ELF-1 (cell line): ENCODE measurements at regions not wholly inside any gene's neighbourhood (a gene's known extent, or its start where the extent isn't known, plus 50 kb on each side); places are given as distances from the start of the nearest gene placed in this dataset.

Source experiments
- DNase-seq: peaks from one replicate; pipeline ENCODE4 v3.0.0-alpha.2; 2016; ENCODE audit warnings: low read depth, low spot score

DNA sequence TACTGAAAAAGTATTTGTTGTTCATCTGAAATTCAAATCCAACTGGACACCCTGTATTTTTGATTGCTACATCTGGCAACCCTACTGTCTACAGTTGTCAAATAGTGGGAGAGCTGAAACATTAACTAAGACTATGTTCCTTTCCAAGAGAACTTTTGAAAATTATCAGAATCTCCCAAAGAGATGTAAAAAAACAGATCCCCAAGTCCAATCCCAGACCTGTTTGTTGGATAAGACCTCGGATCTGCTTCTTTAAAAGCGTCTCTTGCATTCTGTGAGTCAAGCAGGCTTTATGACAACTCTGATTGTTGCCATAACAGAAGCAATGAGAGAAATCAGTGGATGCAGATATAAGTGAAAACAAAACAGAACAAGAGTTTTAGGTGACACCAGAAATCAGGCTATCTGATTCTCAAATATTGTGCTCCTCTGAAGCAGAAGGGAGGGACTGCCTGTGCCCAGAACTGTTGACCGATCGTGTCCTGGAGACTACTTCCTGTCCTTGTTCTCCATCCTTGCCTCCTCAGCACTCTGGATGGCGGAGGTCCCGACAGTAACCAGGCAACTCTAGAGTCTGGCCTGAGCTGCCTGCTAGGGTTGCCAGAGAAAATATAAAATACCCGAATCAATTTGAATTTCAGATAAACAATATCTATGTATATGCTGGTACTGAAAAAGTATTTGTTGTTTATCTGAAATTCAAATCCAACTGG lies 853.8 kb downstream of the MAFB start:
- DNase-seq = no peak

DNA sequence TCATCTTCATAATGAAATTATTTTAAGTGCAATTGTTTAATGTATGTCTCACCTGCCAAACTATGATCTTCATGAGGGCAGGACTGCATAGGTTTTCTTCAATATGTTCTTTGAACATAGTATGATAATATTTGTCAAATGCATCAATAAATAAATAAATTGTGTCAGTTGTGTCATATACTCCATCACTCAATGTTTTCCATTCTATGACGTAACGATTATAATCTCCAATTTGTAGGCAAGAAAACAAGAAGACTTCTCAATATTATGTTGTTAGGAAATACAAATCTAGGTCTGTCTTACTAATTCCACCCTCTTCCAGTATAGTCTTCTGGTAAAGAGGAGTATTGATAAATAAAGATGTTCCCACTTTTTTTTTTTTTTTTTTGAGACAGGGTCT lies 858.1 kb downstream of the MAFB start:
- DNase-seq = no peak

DNA sequence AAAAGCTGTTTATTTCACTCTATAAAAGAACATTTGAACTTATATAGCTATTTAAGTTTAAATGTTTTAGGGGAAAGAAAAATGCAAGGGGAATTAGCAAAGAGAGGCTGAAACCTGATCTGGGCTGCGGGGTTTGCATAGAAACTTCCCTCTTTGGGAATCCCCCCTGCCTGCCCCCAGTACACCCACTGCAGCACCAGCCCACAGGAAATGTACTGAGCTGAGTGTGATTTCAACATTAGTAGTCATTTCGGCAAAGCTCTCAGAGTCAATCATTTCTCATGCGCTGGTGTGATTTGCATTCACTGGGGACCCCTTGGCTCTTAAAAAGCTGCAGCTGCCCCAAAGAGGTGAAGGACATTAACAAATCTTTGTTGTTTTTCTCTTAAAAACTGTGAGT lies 859.4 kb downstream of the MAFB start:
- no peak for DNase-seq

GRCh38 chr20:39829256-39829655 lies 859.8 kb downstream of the MAFB start:
- DNase-seq = peak; percentile 23

DNA sequence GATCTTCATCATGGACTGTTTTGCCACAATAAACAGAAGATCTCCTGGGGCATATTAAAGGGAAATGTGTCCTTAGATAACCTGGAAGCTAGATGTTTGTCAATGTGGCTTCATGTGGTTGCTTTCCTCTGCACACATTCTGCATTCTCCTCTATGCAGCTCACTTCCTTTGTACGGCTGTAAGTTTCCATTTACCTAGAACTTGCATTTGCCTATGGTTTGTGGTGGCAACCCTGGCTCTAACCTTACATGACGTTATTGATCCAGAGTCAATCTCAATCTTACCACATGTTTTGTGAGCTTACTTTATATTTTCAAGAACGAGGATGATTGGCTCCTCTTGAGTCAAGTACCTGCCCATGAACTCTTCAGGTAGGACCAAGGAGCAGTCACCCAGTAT lies 863.1 kb downstream of the MAFB start:
- DNase-seq = no peak

- no peak for DNase-seq
Observed at GRCh38 chr20:39825524-39825923, 863.4 kb downstream of the DHX35 start.

- DNase-seq = peak; percentile 33
Observed at GRCh38 chr20:39823224-39823623, 861.1 kb downstream of the DHX35 start.

DNA sequence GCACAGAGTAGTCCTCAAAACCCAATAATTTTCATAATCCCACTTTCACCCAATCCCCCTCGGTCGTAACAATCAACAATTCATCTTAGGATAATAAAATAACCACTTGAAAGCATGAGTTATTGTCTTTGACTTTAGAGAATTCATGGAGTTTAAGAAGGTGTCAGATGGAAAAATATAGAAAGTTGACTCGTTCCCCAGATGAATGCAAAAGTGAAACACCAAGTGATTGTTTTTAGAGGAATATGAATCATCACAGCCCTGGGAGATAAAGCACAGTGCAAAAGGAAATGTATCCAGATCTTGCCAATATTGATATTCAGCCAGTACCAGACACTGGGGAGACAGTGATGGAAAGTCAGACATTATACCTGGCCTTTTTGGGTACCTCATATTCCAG lies 860.5 kb downstream of the DHX35 start:
- DNase-seq = no peak

DNA sequence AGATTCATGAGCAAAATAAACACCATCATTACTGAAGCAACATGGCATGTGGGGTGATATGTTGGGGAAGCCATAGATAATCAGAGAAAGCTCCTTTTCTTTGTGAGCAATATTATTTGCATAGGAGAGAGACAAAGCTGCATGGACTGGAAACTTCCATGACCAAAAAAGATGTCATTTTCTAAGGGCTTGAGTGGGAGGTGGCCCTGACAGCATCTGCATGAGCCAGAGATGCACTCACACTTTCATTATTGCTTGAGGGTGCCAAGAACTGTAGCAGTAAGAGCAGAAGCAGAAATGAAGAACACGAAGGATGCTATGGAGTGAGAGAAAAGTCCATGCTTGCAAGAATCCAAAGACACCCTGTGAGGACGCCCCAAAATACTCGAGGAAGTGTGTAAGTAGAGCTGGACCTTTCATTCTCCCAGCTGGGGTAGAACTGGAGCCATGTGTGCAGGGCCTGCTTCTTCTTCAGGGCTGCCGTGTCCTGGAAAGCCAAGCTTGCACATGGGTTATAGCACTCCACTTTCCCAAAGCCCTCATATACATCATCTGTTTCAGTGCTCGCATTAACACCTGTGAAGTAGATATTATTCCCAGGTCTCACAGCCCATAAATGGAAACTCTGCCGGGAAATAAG lies 851.2 kb downstream of the DHX35 start:
- DNase-seq = no peak

- no peak for DNase-seq
Observed at GRCh38 chr20:39812116-39812515, 850.0 kb downstream of the DHX35 start.

- peak; percentile 10 for DNase-seq
Observed at GRCh38 chr20:39810309-39810708, 848.2 kb downstream of the DHX35 start.

DNA sequence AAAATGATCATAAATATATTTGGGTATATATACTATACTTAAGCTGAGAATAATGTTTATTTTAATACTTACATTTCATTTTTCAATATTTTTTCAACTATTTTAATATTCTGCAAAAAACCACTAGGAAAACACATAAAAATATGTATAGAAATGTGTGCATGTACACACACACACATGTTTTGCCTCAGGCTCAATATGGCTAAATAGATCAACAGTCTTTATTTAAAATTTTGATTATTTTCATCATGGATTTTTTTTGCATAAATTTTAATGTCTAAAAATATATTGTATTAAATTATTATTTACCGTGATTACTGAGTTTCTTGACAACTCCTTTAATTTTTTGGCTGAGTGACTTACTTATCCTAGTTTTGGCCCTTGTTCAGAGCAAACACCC lies 846.5 kb downstream of the DHX35 start:
- DNase-seq = no peak

GRCh38 chr20:39800548-39800947 lies 838.4 kb downstream of the DHX35 start:
- DNase-seq = no peak

- no peak for DNase-seq
Observed at GRCh38 chr20:39800111-39800510, 838.0 kb downstream of the DHX35 start.

- no peak for DNase-seq
Observed at GRCh38 chr20:39799366-39799965, 837.3 kb downstream of the DHX35 start.

DNA sequence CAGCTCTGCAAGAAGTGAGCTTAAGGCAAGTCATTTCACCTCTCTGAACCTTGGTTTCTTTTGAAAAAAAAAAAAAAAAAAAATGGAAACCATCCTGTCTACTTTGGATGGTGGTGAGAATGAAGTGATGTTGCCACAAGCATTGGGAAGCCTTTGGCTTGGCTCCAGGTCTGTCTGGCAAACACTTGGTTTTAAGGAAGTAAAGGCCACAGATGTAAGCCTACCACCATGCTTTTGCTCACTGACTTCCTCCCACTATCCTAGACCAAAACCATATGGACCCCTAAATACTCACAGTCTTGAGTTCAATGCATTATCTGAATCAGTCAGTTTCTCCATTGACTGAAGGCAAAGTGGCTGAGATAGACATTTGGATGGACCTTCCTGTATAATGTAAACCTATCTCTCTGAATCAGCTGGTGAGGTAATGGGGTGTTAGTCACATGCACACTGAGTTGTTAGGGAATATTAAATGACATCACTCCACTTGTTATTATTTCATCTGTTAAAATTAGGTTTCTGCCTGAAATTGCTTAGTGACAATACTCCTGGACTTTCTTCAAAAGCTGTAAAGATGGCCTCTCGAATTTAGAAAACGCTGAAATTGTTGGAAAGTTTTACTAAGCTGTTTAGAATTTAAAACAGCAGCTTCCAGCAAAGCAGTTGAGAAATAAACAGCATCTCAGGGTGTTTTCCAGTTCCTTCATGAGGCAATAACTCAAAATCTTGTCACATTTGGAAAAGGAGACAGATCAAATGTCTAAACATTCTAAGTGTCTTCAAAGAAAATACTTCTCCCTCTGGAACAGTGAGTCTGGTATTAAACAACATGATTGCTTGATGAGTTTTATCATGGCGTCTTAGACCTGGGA lies 833.5 kb downstream of the DHX35 start:
- no peak for DNase-seq

DNA sequence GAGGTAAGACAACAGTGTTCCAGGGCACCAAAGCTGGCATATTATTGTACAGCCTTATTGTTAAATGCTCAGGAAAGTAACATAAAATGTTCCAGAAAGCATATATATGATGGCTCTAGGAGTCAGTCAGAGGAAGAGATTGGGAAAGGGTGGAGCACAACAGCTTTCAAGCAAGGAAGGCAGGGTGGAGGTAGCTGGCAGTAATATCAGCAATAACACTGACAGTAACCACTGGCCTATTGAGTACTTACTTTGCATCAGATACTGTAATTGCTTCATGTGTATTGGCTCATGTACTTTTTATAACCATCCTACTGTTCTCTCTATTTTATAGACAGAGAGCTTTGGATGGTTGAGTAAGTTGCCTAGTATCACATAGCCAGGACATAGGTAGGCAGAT lies 830.2 kb downstream of the DHX35 start:
- no peak for DNase-seq

GRCh38 chr20:39789411-39789810 lies 827.3 kb downstream of the DHX35 start:
- DNase-seq = no peak

DNA sequence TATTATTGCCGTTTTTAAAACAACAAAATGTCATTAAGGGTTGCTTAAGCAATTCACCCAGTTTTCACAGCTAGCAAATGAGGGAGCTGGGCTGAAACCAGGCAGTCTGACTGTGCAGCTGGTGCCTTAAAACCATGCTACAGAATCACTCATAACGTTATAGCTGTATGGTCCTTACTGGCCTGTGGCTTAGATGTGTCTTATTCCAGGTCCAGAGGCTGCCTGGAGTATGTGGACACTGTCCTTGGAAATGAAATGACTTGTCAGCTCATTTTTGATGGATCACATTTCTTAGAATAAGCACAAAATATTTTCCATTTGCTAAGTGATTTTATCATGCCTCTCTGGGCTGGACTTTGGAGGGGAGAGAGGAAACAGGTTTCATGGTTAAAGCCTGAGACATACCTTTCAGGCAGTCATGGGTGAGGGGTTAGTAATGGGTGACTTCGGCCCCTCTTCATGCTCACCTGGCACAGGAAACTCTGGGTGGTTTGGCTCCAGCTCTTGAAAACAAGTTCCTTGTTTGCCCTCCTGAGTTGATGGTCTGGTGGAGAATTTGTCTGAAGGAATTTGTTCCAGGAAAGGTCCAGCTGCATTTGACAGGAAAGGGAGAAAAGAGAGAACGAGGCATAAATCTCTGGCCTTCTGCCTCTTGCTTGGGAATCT lies 823.2 kb downstream of the DHX35 start:
- DNase-seq = no peak

GRCh38 chr20:39784693-39785092 lies 822.5 kb downstream of the DHX35 start:
- no peak for DNase-seq

DNA sequence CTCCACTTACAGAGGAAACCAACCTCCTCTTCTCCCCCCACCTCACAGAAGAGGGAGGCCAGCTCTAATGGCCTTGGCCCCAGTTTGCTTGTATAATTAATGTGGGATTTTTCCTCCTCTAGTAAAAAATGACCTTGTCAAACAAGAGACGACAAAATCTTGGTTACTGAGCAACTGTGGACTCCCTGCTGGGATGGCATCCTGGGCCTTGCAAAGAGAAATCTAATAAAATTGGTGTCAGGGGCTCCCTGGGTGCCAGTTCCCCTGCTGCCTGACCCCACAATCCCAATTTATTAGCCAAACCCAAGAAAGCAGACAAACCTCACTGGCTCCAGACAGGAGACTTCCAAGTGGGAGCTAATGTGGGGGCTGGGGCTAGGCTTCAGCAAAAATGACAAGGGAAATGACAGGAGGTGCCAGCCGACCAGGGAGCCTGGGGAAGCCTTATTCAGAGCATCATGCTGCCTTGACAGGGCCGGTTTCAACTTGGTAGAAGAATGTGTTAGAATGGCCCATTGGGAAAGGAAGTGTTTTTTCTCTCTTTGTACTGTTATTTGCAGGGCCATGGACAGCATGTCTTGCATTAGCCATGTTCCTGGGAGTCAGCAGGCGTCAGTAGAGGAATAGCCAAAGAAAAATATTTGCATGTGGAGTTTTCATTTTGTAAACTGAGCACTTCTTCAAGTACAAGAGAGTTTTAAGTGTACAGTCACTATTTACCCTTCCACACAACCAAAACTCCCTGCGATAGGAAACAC lies 816.9 kb downstream of the DHX35 start:
- no peak for DNase-seq
